H1 (cell line): ENCODE measurements at regions not wholly inside any gene's neighbourhood (a gene's known extent, or its start where the extent isn't known, plus 50 kb on each side); places are given as distances from the start of the nearest gene placed in this dataset.
"Not testable (repeated sequence)": the region's sequence is repeated elsewhere in the genome, so short reads cannot be mapped to it uniquely, and the experiment has no call there.

Experiments
- EZH2 ChIP-seq: fragments of 200-600 bp; sonication (generic); IDR thresholded peaks from 2 replicates; pipeline ENCODE4 v1.7.1; 2012; ENCODE audit warnings: low read depth, mild to moderate bottlenecking, moderate library complexity, low read length, inconsistent platforms; ENCODE audit not compliant: severe bottlenecking
- GABPA ChIP-seq: IDR thresholded peaks from 2 replicates; pipeline ENCODE4 v1.6.1; 2011; ENCODE audit warnings: mild to moderate bottlenecking, low read length, moderate library complexity, borderline replicate concordance; ENCODE audit not compliant: insufficient read depth
- MAFK ChIP-seq: IDR thresholded peaks from 2 replicates; pipeline ENCODE4 v1.6.1; 2012; ENCODE audit warnings: low read depth, mild to moderate bottlenecking, improper control_type of control experiment, low read length
- POLR2A ChIP-seq, 2 experiments: IDR thresholded peaks; 1 replicate in 1 of 2; 2 replicates in 1 of 2; pipeline ENCODE4 v1.6.1; 2011; ENCODE audit warnings: low read depth in 2 of 2, low read length in 2 of 2, mild to moderate bottlenecking in 2 of 2; ENCODE audit errors: control extremely low read depth in 1 of 2
- TF ChIP-seq, protein P1 (sequence below), 3 experiments: IDR thresholded peaks; 1 replicate in 2 of 3; 2 replicates in 1 of 3; pipeline versions ENCODE4 v1.5.1 to v1.6.1; 2011; ENCODE audit warnings: low read length in 3 of 3, mild to moderate bottlenecking in 3 of 3, inconsistent platforms in 2 of 3, low read depth in 1 of 3, moderate library complexity in 1 of 3; ENCODE audit not compliant: insufficient read depth in 1 of 3; ENCODE audit errors: control extremely low read depth in 1 of 3

- TF ChIP-seq GABPA; MAFK; POLR2A (IDR thresholded peaks at IDR 0.05; ENCODE audit: control extremely low read depth in 1 of 2, low read depth in 2 of 2, low read length in 2 of 2); EZH2: not testable (repeated sequence)
- TF ChIP-seq, protein P1, sequence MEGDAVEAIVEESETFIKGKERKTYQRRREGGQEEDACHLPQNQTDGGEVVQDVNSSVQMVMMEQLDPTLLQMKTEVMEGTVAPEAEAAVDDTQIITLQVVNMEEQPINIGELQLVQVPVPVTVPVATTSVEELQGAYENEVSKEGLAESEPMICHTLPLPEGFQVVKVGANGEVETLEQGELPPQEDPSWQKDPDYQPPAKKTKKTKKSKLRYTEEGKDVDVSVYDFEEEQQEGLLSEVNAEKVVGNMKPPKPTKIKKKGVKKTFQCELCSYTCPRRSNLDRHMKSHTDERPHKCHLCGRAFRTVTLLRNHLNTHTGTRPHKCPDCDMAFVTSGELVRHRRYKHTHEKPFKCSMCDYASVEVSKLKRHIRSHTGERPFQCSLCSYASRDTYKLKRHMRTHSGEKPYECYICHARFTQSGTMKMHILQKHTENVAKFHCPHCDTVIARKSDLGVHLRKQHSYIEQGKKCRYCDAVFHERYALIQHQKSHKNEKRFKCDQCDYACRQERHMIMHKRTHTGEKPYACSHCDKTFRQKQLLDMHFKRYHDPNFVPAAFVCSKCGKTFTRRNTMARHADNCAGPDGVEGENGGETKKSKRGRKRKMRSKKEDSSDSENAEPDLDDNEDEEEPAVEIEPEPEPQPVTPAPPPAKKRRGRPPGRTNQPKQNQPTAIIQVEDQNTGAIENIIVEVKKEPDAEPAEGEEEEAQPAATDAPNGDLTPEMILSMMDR (IDR thresholded peaks at IDR 0.05; ENCODE audit: control extremely low read depth in 1 of 3, insufficient read depth in 1 of 3, low read depth in 1 of 3, low read length in 3 of 3), result not testable (repeated sequence)
Observed at GRCh38 chr7:49100908-49101740, 176.8 kb downstream of the CDC14C start.
